Gastroesophageal sphincter (tissue), 4 donors: ENCODE measurements at regions not wholly inside any gene's neighbourhood (a gene's known extent, or its start where the extent isn't known, plus 50 kb on each side); places are given as distances from the start of the nearest gene placed in this dataset.

Experiments used
- ATAC-seq: fragments of 150-250 bp; one replicate; pipeline ENCODE4 v1.9.1; 2016; ENCODE audit warnings: mild to moderate bottlenecking, moderate library complexity
- H3K27ac ChIP-seq, 4 donors: fragments of 200-600 bp; sonication (generic) in 3 of 4; 1 replicate in 3 of 4; 2 replicates in 1 of 4; pipeline ENCODE4 v1.5.1; 2016 to 2019
- H3K27me3 ChIP-seq: fragments of 200-600 bp; sonication (generic); one replicate; pipeline ENCODE4 v1.5.1; 2019
- H3K36me3 ChIP-seq, 2 donors: fragments of 200-600 bp; sonication (generic); one replicate each; pipeline ENCODE4 v1.5.1; 2019; ENCODE audit warnings: control low read depth in 1 of 2
- H3K4me1 ChIP-seq, 3 donors: fragments of 200-600 bp; sonication (generic); 1 replicate in 2 of 3; 2 replicates in 1 of 3; pipeline ENCODE4 v1.5.1; 2016 to 2019; ENCODE audit warnings: control low read depth in 2 of 3
- H3K4me3 ChIP-seq, 2 donors: fragments of 200-600 bp; sonication (generic); one replicate each; pipeline ENCODE4 v1.5.1; 2019; ENCODE audit warnings: mild to moderate bottlenecking in 1 of 2, moderate library complexity in 1 of 2
- H3K9me3 ChIP-seq, 3 donors: fragments of 200-600 bp; sonication (generic); one replicate each; pipeline ENCODE4 v1.5.1; 2017 to 2019; ENCODE audit warnings: control low read depth in 2 of 3
- CTCF ChIP-seq, 4 experiments: fragments of 200-600 bp in 2 of 4; fragments of 450-650 bp in 2 of 4; sonication (generic) in 1 of 4; IDR thresholded peaks; one replicate each; pipeline ENCODE4 v1.5.1; 2017 to 2019; ENCODE audit warnings: antibody characterized with exemption in 4 of 4, mild to moderate bottlenecking in 2 of 4, moderate library complexity in 2 of 4
- EP300 ChIP-seq: sonication (generic); formaldehyde crosslinking; IDR thresholded peaks from one replicate; pipeline ENCODE4 v1.6.1; 2017; ENCODE audit warnings: antibody characterized with exemption, mild to moderate bottlenecking
- POLR2A ChIP-seq, 2 donors: fragments of 450-650 bp; IDR thresholded peaks; one replicate each; pipeline ENCODE4 v1.6.1; 2017; ENCODE audit warnings: antibody characterized with exemption in 2 of 2, mild to moderate bottlenecking in 2 of 2, moderate library complexity in 1 of 2
- POLR2AphosphoS5 ChIP-seq: sonication (generic); formaldehyde crosslinking; IDR thresholded peaks from one replicate; pipeline ENCODE4 v1.6.1; 2017; ENCODE audit warnings: antibody characterized with exemption
- WGBS, 2 donors: methylation state at CpG; one replicate each; pipeline ENCODE4 v1.1.5; 2018; ENCODE audit warnings: low coverage in 1 of 2; 5-methylcytosine and 5-hydroxymethylcytosine counted together

GRCh38 chr2:118596620-118597019, 250.8 kb downstream of the EN1 start:
- peaks cover 0 to 3% (median 0%) of the 10 kb centered on the region in 3 donors for H3K9me3 ChIP-seq
- no peaks in the 10 kb centered on the region for H3K4me1 ChIP-seq
- no peak for ATAC-seq
- no peaks in the 10 kb centered on the region for H3K36me3 ChIP-seq
- 86 to 98% methylated on average over 2 to 6 of the region's 6 CpGs for WGBS, 2 donors
- no peaks in the 10 kb centered on the region for H3K27me3 ChIP-seq
- no peak overlapping the region for H3K4me3 ChIP-seq
- TF ChIP-seq EP300 = no peak
- no peak for TF ChIP-seq POLR2A (IDR thresholded peaks at IDR 0.05)
- TF ChIP-seq POLR2AphosphoS5 = no peak
- no peak for TF ChIP-seq CTCF (IDR thresholded peaks at IDR 0.05)
- H3K27ac ChIP-seq = no peak overlapping the region

GRCh38 chr2:118593257-118593656, 254.2 kb downstream of the EN1 start:
- Histone ChIP-seq H3K27ac (no peak overlapping the region), H3K27me3 (no peaks in the 10 kb centered on the region), H3K9me3 (no peaks in the 10 kb centered on the region), H3K36me3 (no peaks in the 10 kb centered on the region), H3K4me3 (no peak overlapping the region), H3K4me1 (no peaks in the 10 kb centered on the region)
- no peak for ATAC-seq
- 84 to 100% methylated on average over 1 of the region's 1 CpG for WGBS, 2 donors
- TF ChIP-seq EP300 = no peak
- TF ChIP-seq POLR2A (IDR thresholded peaks at IDR 0.05) = no peak
- no peak for TF ChIP-seq CTCF (IDR thresholded peaks at IDR 0.05)
- no peak for TF ChIP-seq POLR2AphosphoS5

GRCh38 chr2:118591223-118591622, 256.2 kb downstream of the EN1 start:
- H3K27ac ChIP-seq = no peak overlapping the region
- TF ChIP-seq EP300 (no peak), POLR2A (IDR thresholded peaks at IDR 0.05) (no peak), CTCF (IDR thresholded peaks at IDR 0.05) (no peak), POLR2AphosphoS5 (no peak)
- H3K4me3 ChIP-seq = no peak overlapping the region
- H3K9me3 ChIP-seq = no peaks in the 10 kb centered on the region
- WGBS, 2 donors = 71 to 81% methylated on average over 6 of the region's 7 CpGs
- H3K4me1 ChIP-seq = no peaks in the 10 kb centered on the region
- ATAC-seq = no peak
- peaks cover 4% of the 10 kb centered on the region for H3K27me3 ChIP-seq
- H3K36me3 ChIP-seq = no peaks in the 10 kb centered on the region

- WGBS, 2 donors = 86 to 100% methylated on average over 3 of the region's 3 CpGs
- ATAC-seq = no peak
- TF ChIP-seq POLR2A (IDR thresholded peaks at IDR 0.05) (no peak), POLR2AphosphoS5 (no peak), CTCF (IDR thresholded peaks at IDR 0.05) (no peak), EP300 (no peak)
- H3K27ac ChIP-seq = no peak overlapping the region
- no peak overlapping the region for H3K4me3 ChIP-seq
- no peaks in the 10 kb centered on the region for H3K36me3 ChIP-seq
- peaks cover 7% of the 10 kb centered on the region for H3K27me3 ChIP-seq
- H3K9me3 ChIP-seq = no peaks in the 10 kb centered on the region
- H3K4me1 ChIP-seq = no peaks in the 10 kb centered on the region
Measured at GRCh38 chr2:118589721-118590120, 257.7 kb downstream of the EN1 start.

GRCh38 chr2:118588850-118589249, 258.6 kb downstream of the EN1 start:
- Histone ChIP-seq H3K27ac (no peak overlapping the region), H3K4me3 (no peak overlapping the region), H3K27me3 (peaks cover 11% of the 10 kb centered on the region), H3K36me3 (no peaks in the 10 kb centered on the region), H3K4me1 (no peaks in the 10 kb centered on the region), H3K9me3 (no peaks in the 10 kb centered on the region)
- TF ChIP-seq CTCF (IDR thresholded peaks at IDR 0.05) (no peak), POLR2A (IDR thresholded peaks at IDR 0.05) (no peak), POLR2AphosphoS5 (no peak), EP300 (no peak)
- WGBS, 2 donors = 36 to 60% methylated on average over 5 to 6 of the region's 6 CpGs
- ATAC-seq = no peak
